Parathyroid adenoma (tissue), 2 donors: ENCODE measurements at regions not wholly inside any gene's neighbourhood (a gene's known extent, or its start where the extent isn't known, plus 50 kb on each side); places are given as distances from the start of the nearest gene placed in this dataset.

Experiments used
- H2AFZ ChIP-seq: fragments of 300-600 bp; sonication (generic); one replicate; pipeline ENCODE4 v1.7.0; 2017; ENCODE audit warnings: antibody characterized with exemption, mild to moderate bottlenecking
- H3K27ac ChIP-seq: fragments of 300-600 bp; sonication (generic); one replicate; pipeline ENCODE4 v1.7.0; 2017
- H3K27me3 ChIP-seq: fragments of 300-600 bp; sonication (generic); one replicate; pipeline ENCODE4 v1.7.0; 2017; ENCODE audit warnings: low read length; ENCODE audit not compliant: control insufficient read depth, insufficient read depth
- H3K36me3 ChIP-seq: fragments of 300-600 bp; sonication (generic); one replicate; pipeline ENCODE4 v1.7.0; 2017; ENCODE audit warnings: low read length; ENCODE audit not compliant: control insufficient read depth, insufficient read depth
- H3K4me1 ChIP-seq: fragments of 300-600 bp; sonication (generic); one replicate; pipeline ENCODE4 v1.7.0; 2017; ENCODE audit warnings: control low read depth
- H3K4me2 ChIP-seq: fragments of 300-600 bp; sonication (generic); one replicate; pipeline ENCODE4 v1.7.0; 2017; ENCODE audit warnings: low read length
- H3K4me3 ChIP-seq: fragments of 300-600 bp; sonication (generic); one replicate; pipeline ENCODE4 v1.7.0; 2017; ENCODE audit warnings: low read depth, low read length
- H3K79me2 ChIP-seq: fragments of 300-600 bp; sonication (generic); one replicate; pipeline ENCODE4 v1.7.0; 2017; ENCODE audit warnings: control low read depth
- H3K9ac ChIP-seq: fragments of 300-600 bp; sonication (generic); one replicate; pipeline ENCODE4 v1.7.0; 2017; ENCODE audit warnings: mild to moderate bottlenecking
- H3K9me3 ChIP-seq: fragments of 300-600 bp; sonication (generic); one replicate; pipeline ENCODE4 v1.7.0; 2017; ENCODE audit warnings: low read length; ENCODE audit not compliant: control insufficient read depth
- TF ChIP-seq, protein P1 (sequence below): fragments of 300-600 bp; sonication (generic); IDR thresholded peaks from one replicate; pipeline ENCODE4 v1.7.0; 2017; ENCODE audit warnings: antibody characterized with exemption, mild to moderate bottlenecking
- donor health status: primary hyperparathyroidism.

DNA sequence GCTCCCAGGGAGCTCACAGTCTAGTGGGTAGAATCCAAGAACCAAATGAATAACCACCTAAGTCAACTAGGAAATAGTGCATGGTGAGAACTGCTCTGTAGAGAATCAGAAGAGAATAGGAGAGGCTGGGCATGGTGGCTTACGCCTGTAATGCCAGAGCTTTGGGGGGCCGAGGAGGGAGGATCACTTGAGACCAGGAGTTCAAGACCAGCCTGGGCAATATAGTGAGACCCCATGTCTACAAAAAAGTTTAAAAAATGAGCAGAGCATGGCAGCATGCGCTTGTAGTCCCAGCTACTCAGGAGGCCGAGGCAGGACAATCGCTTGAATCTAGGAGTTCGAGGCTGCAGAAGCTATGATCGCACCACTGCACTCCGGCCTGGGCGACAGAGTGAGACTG lies 122.3 kb upstream of the IRF2BP2 start:
- H2AFZ ChIP-seq: no peak overlapping the region
- H3K9ac ChIP-seq: no peak overlapping the region
- no peak overlapping the region for H3K27ac ChIP-seq
- TF ChIP-seq, protein P1, sequence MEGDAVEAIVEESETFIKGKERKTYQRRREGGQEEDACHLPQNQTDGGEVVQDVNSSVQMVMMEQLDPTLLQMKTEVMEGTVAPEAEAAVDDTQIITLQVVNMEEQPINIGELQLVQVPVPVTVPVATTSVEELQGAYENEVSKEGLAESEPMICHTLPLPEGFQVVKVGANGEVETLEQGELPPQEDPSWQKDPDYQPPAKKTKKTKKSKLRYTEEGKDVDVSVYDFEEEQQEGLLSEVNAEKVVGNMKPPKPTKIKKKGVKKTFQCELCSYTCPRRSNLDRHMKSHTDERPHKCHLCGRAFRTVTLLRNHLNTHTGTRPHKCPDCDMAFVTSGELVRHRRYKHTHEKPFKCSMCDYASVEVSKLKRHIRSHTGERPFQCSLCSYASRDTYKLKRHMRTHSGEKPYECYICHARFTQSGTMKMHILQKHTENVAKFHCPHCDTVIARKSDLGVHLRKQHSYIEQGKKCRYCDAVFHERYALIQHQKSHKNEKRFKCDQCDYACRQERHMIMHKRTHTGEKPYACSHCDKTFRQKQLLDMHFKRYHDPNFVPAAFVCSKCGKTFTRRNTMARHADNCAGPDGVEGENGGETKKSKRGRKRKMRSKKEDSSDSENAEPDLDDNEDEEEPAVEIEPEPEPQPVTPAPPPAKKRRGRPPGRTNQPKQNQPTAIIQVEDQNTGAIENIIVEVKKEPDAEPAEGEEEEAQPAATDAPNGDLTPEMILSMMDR: no peak
- H3K36me3 ChIP-seq: no peaks in the 10 kb centered on the region
- no peaks in the 10 kb centered on the region for H3K79me2 ChIP-seq
- H3K4me1 ChIP-seq: peaks cover 5% of the 10 kb centered on the region
- no peaks in the 10 kb centered on the region for H3K27me3 ChIP-seq
- no peak overlapping the region for H3K4me3 ChIP-seq
- H3K4me2 ChIP-seq: no peak overlapping the region
- no peaks in the 10 kb centered on the region for H3K9me3 ChIP-seq

DNA sequence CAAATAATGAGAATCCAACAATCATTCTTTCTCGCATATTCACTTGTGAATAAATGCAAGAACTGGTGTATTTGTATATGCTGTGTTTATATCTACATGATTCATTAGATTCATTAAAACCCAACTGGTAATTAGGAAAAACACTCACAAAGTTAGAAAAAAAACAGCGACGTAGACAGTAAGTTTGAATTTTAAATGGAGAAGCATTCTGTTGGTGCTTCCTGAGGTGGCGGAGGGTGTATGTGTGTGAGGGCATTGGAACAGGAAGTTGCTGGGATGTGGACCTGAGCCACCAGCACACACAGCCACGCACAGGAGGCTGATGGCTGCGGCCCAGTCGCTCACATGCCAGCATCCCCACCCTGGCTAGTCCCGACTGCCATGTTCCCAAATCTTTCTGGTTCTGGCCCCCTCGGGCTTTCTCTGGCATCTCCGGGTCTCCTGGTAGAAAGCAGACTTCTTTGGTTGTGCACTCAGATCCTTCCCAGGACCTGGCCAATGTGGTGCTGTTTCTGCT lies 121.6 kb upstream of the IRF2BP2 start:
- Histone ChIP-seq H3K9me3 (no peaks in the 10 kb centered on the region), H3K4me1 (peaks cover 11% of the 10 kb centered on the region), H3K4me3 (no peak overlapping the region), H3K4me2 (no peak overlapping the region), H3K79me2 (no peaks in the 10 kb centered on the region), H3K27me3 (no peaks in the 10 kb centered on the region), H2AFZ (no peak overlapping the region), H3K27ac (no peak overlapping the region), H3K9ac (no peak overlapping the region), H3K36me3 (no peaks in the 10 kb centered on the region)
- TF ChIP-seq, protein P1: no peak

DNA sequence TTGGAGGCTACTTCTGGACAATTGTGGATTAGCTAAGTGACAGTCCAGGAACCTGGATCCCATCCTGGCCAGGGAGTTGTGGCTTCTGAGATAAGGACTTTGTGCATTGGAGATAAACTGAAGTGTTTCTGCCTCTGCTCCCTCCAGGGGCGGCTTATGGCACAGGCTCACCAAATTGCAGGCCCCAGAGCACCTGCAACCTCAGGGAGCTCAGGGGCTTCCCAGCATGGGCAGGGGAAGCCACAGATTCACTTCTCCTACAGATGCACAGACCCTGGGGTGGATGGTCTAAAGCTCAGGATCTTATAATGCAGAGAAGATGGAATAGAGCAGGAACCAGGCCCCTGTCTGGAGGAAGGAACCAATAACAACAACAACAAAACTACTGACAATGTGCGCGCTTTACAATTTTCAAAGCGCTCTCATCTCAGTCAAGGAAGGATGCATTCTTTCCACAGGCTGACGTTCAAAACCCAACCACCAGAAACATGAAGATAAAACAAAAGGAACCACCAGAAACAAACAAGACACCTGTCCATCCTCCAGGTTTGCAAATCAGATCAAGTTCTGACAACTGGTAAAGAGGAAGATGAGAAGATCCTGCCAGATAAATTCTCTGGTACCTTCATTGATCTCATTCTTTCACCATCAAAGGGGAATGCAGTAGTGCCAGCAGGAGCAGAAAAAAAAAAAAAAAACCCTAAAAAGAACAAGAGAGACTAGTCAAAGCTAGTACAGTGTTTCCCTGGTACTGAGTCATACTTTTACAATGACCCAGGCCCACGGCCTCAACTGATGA lies 121.0 kb upstream of the IRF2BP2 start:
- TF ChIP-seq, protein P1: no peak
- no peaks in the 10 kb centered on the region for H3K9me3 ChIP-seq
- H3K79me2 ChIP-seq: no peaks in the 10 kb centered on the region
- H3K4me2 ChIP-seq: no peak overlapping the region
- no peak overlapping the region for H2AFZ ChIP-seq
- peaks cover 18% of the 10 kb centered on the region for H3K4me1 ChIP-seq
- no peak overlapping the region for H3K9ac ChIP-seq
- no peaks in the 10 kb centered on the region for H3K27me3 ChIP-seq
- H3K4me3 ChIP-seq: no peak overlapping the region
- no peak overlapping the region for H3K27ac ChIP-seq
- H3K36me3 ChIP-seq: no peaks in the 10 kb centered on the region

DNA sequence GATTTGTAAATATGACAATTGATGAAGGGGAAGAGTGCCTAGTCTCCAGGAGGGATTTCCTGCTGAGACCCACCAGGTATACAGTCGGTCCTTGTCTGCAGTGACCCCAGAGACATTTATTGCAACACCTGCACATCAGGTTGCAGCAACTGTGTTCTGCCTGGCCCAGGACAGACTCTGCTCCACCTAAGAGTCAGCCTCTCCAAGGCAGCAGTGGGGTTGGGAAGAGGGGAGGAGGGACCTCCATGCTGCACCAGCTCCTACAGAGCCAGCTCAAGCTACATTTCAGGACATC lies 120.4 kb upstream of the IRF2BP2 start:
- Histone ChIP-seq H3K79me2 (no peaks in the 10 kb centered on the region), H3K36me3 (no peaks in the 10 kb centered on the region), H3K4me1 (peaks cover 23% of the 10 kb centered on the region), H3K4me3 (no peak overlapping the region), H3K9ac (no peak overlapping the region), H3K27ac (no peak overlapping the region), H3K9me3 (no peaks in the 10 kb centered on the region), H3K27me3 (no peaks in the 10 kb centered on the region), H2AFZ (no peak overlapping the region), H3K4me2 (no peak overlapping the region)
- TF ChIP-seq, protein P1: no peak
